ENCODE measurements at regions not wholly inside any gene's neighbourhood (a gene's known extent, or its start where the extent isn't known, plus 50 kb on each side); places are given as distances from the start of the nearest gene placed in this dataset.

- H3K79me2 ChIP-seq (replicated peaks; ENCODE audit: insufficient read depth), result no peaks in the 10 kb centered on the region
- no peak overlapping the region for H3K4me2 ChIP-seq
- no peak overlapping the region for H3K27ac ChIP-seq (ENCODE audit: low read depth)
- H3K36me3 ChIP-seq (ENCODE audit: insufficient read depth), result peaks cover 8% of the 10 kb centered on the region; the same call in 1 of the 2 replicates
- no peaks in the 10 kb centered on the region for H4K20me1 ChIP-seq (replicated peaks; ENCODE audit: insufficient read depth)
- peaks cover 57% of the 10 kb centered on the region for H3K36me3 Mint-ChIP-seq (ENCODE audit: low read depth)
- H3K4me3 ChIP-seq, result no peak overlapping the region
- H3K4me3 Mint-ChIP-seq, result no peak overlapping the region
- no peak overlapping the region for H3K27ac Mint-ChIP-seq
- no peaks in the 10 kb centered on the region for H3K27me3 ChIP-seq (ENCODE audit: insufficient read depth)
- no peaks in the 10 kb centered on the region for H3K9me2 ChIP-seq (ENCODE audit: insufficient read depth)
- TF ChIP-seq EZH2 (IDR thresholded peaks at IDR 0.05; ENCODE audit: low read depth, unreplicated experiment) (no peak), ZNF114 (CRISPR knock-in tag; IDR thresholded peaks at IDR 0.05) (no peak), CTCF (conservative IDR thresholded peaks at IDR 0.05; ENCODE audit: low read depth in 2 of 2) (no peak), EZH2phosphoT487 (IDR thresholded peaks at IDR 0.05; ENCODE audit: unreplicated experiment) (no peak), REST (IDR thresholded peaks at IDR 0.05; ENCODE audit: unreplicated experiment) (no peak)
- DNase-seq (ENCODE audit: low spot score) (no peak), ATAC-seq (no peak)
- peaks cover 99% of the 10 kb centered on the region for H3K9me3 Mint-ChIP-seq
- H3F3A ChIP-seq (replicated peaks; ENCODE audit: low read depth), result no peaks in the 10 kb centered on the region
- H3K4me1 ChIP-seq (ENCODE audit: insufficient read depth), result no peaks in the 10 kb centered on the region
- H3K27me3 Mint-ChIP-seq (ENCODE audit: insufficient read depth, low read depth, poor library complexity), result peaks cover 12% of the 10 kb centered on the region
- no peaks in the 10 kb centered on the region for H3K4me1 Mint-ChIP-seq
- H2AFZ ChIP-seq, result no peak overlapping the region
Observed at GRCh38 chr13:19085258-19085657, 96.4 kb downstream of the TUBA3C start.

DNA sequence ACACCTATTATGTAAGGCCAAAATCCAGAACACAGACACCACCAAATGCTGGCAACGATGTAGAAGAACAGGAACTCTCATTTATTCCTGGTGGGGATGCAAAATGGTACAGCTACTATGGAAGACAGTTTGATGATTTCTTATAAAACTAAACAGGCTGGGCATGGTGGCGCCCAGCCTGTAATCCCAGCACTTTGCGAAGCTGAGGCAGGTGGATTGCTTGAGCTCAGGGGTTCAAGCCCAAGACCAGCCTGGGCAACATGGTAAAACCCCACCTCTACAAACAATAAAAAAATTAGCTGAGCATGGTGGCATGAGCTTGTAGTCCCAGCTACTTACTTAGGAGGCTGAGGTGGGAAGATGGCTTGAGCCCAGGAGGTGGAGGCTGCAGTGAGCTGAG lies 98.3 kb downstream of the TUBA3C start:
- peaks cover 45% of the 10 kb centered on the region for H3K36me3 Mint-ChIP-seq (ENCODE audit: low read depth)
- ATAC-seq, result no peak
- no peak overlapping the region for H3K27ac Mint-ChIP-seq
- Histone ChIP-seq H3K36me3 (ENCODE audit: insufficient read depth) (peaks cover 8% of the 10 kb centered on the region; the same call in 1 of the 2 replicates), H3K4me1 (ENCODE audit: insufficient read depth) (no peaks in the 10 kb centered on the region), H3F3A (replicated peaks; ENCODE audit: low read depth) (no peaks in the 10 kb centered on the region), H3K27me3 (ENCODE audit: insufficient read depth) (no peaks in the 10 kb centered on the region), H3K9me2 (ENCODE audit: insufficient read depth) (no peaks in the 10 kb centered on the region), H2AFZ (no peak overlapping the region), H3K4me2 (no peak overlapping the region), H4K20me1 (replicated peaks; ENCODE audit: insufficient read depth) (no peaks in the 10 kb centered on the region), H3K79me2 (replicated peaks; ENCODE audit: insufficient read depth) (no peaks in the 10 kb centered on the region), H3K4me3 (no peak overlapping the region), H3K27ac (ENCODE audit: low read depth) (no peak overlapping the region)
- no peak overlapping the region for H3K4me3 Mint-ChIP-seq
- peaks cover 6% of the 10 kb centered on the region for H3K27me3 Mint-ChIP-seq (ENCODE audit: insufficient read depth, low read depth, poor library complexity)
- peaks cover 99% of the 10 kb centered on the region for H3K9me3 Mint-ChIP-seq
- no peaks in the 10 kb centered on the region for H3K4me1 Mint-ChIP-seq
- DNase-seq (ENCODE audit: low spot score), result no peak
- TF ChIP-seq NANOG (IDR thresholded peaks at IDR 0.05; ENCODE audit: borderline replicate concordance) (no peak), EZH2phosphoT487 (IDR thresholded peaks at IDR 0.05; ENCODE audit: unreplicated experiment) (no peak), ZNF331 (CRISPR knock-in tag; IDR thresholded peaks at IDR 0.05; ENCODE audit: low read depth) (no peak), CTCF (conservative IDR thresholded peaks at IDR 0.05; ENCODE audit: low read depth in 2 of 2) (no peak), JUNB (IDR thresholded peaks at IDR 0.05; ENCODE audit: unreplicated experiment) (no peak)

All from GM23338 (cell line).